Spleen (tissue), 7 donors: ENCODE measurements at regions not wholly inside any gene's neighbourhood (a gene's known extent, or its start where the extent isn't known, plus 50 kb on each side); places are given as distances from the start of the nearest gene placed in this dataset.

ENCODE experiments used
- CTCF ChIP-seq, 11 experiments: fragments of 200-600 bp in 7 of 11; fragments of 450-650 bp in 4 of 11; sonication (generic) in 4 of 11; IDR thresholded peaks in 8 of 11; conservative IDR thresholded peaks in 3 of 11; 1 replicate in 7 of 11; 2 replicates in 4 of 11; pipeline versions ENCODE4 v1.4.0 to v1.8.0; 2016 to 2021; ENCODE audit warnings: antibody characterized with exemption in 11 of 11, inconsistent platforms in 4 of 11, mild to moderate bottlenecking in 1 of 11
- POLR2AphosphoS5 ChIP-seq, 3 donors: sonication (generic); formaldehyde crosslinking; IDR thresholded peaks; one replicate each; pipeline ENCODE4 v1.5.1; 2017; ENCODE audit warnings: antibody characterized with exemption in 3 of 3
- donor health status: DM: no; HTN: no; CAD: no; lungs with moderate emphysema.
- donor health status: DM: no; HTN: no; CAD: no.
- donor health status: DM: no; HTN: no; CAD: no.

GRCh38 chr4:153064571-153064970, 128.4 kb downstream of the FHDC1 start:
- no peak for TF ChIP-seq CTCF (IDR thresholded peaks at IDR 0.05 in 8 of 11, conservative IDR thresholded peaks at IDR 0.05 in 3 of 11)
- TF ChIP-seq POLR2AphosphoS5 (IDR thresholded peaks at IDR 0.05) = no peak
